SK-N-SH treated with all-trans-retinoic acid at 6 μM for 48 hours (cell line): ENCODE measurements at regions not wholly inside any gene's neighbourhood (a gene's known extent, or its start where the extent isn't known, plus 50 kb on each side); places are given as distances from the start of the nearest gene placed in this dataset.

Source experiments
- ATAC-seq: fragments of 200-7000 bp; cut with Tn5 transposase; 3 replicates; pipeline ENCODE4 v1.9.1; 2020; ENCODE audit warnings: mild to moderate bottlenecking, moderate library complexity
- ARNTL ChIP-seq: fragments of 450-650 bp; formaldehyde crosslinking; IDR thresholded peaks from 2 replicates; pipeline ENCODE4 v1.5.0; 2020; ENCODE audit warnings: low read depth, mild to moderate bottlenecking, moderate library complexity, borderline replicate concordance
- BACH2 ChIP-seq: fragments of 250-450 bp; sonication (Bioruptor Pico); IDR thresholded peaks from 2 replicates; pipeline ENCODE4 v1.9.0; 2021; ENCODE audit warnings: mild to moderate bottlenecking, borderline replicate concordance
- CSDC2 ChIP-seq: fragments of 250-450 bp; sonication (Bioruptor Pico); IDR thresholded peaks from 2 replicates; pipeline ENCODE4 v1.5.0; 2020; ENCODE audit warnings: mild to moderate bottlenecking, moderate library complexity
- CSRNP3 ChIP-seq: fragments of 250-450 bp; sonication (Bioruptor Pico); IDR thresholded peaks from 2 replicates; pipeline ENCODE4 v1.5.1; 2021; ENCODE audit warnings: mild to moderate bottlenecking, moderate library complexity
- ESRRG ChIP-seq: fragments of 250-450 bp; sonication (Bioruptor Pico); IDR thresholded peaks from 2 replicates; pipeline ENCODE4 v1.6.1; 2021; ENCODE audit warnings: mild to moderate bottlenecking
- GLIS3 ChIP-seq: fragments of 250-450 bp; sonication (Bioruptor Pico); IDR thresholded peaks from 2 replicates; pipeline ENCODE4 v1.5.0; 2020; ENCODE audit warnings: mild to moderate bottlenecking, moderate library complexity
- OSR1 ChIP-seq: fragments of 250-450 bp; sonication (Bioruptor Pico); IDR thresholded peaks from 2 replicates; pipeline ENCODE4 v1.8.0; 2022; ENCODE audit warnings: moderate library complexity, mild to moderate bottlenecking, inconsistent platforms
- PPARA ChIP-seq: fragments of 250-450 bp; sonication (Bioruptor Pico); IDR thresholded peaks from 2 replicates; pipeline ENCODE4 v1.5.0; 2020; ENCODE audit warnings: mild to moderate bottlenecking, borderline replicate concordance
- SNAI2 ChIP-seq: fragments of 250-450 bp; sonication (Bioruptor Pico); IDR thresholded peaks from 2 replicates; pipeline ENCODE4 v1.5.0; 2020; ENCODE audit warnings: mild to moderate bottlenecking, moderate library complexity
- TCF4 ChIP-seq: fragments of 250-450 bp; sonication (Bioruptor Pico); IDR thresholded peaks from 2 replicates; pipeline ENCODE4 v1.8.0; 2021; ENCODE audit warnings: mild to moderate bottlenecking, moderate library complexity, borderline replicate concordance
- TOX ChIP-seq: fragments of 250-450 bp; sonication (Bioruptor Pico); IDR thresholded peaks from 2 replicates; pipeline ENCODE4 v1.8.0; 2021; ENCODE audit warnings: mild to moderate bottlenecking, moderate library complexity, borderline replicate concordance
- TSHZ2 ChIP-seq: fragments of 250-450 bp; sonication (Bioruptor Pico); IDR thresholded peaks from 2 replicates; pipeline ENCODE4 v1.5.0; 2020; ENCODE audit warnings: mild to moderate bottlenecking, moderate library complexity
- ZC3H10 ChIP-seq: fragments of 250-450 bp; sonication (Bioruptor Pico); IDR thresholded peaks from 2 replicates; pipeline ENCODE4 v1.5.1; 2021; ENCODE audit warnings: mild to moderate bottlenecking, moderate library complexity
- ZFP3 ChIP-seq: fragments of 250-450 bp; sonication (Bioruptor Pico); IDR thresholded peaks from 2 replicates; pipeline ENCODE4 v1.5.0; 2020; ENCODE audit warnings: mild to moderate bottlenecking, moderate library complexity
- ZNF565 ChIP-seq: fragments of 450-650 bp; formaldehyde crosslinking; conservative IDR thresholded peaks from 2 replicates; pipeline ENCODE4 v1.5.0; 2020; ENCODE audit warnings: low read depth, mild to moderate bottlenecking, moderate library complexity
- ZNF70 ChIP-seq: fragments of 450-650 bp; formaldehyde crosslinking; IDR thresholded peaks from 2 replicates; pipeline ENCODE4 v1.5.0; 2020; ENCODE audit warnings: mild to moderate bottlenecking, moderate library complexity
- ZNF8 ChIP-seq: fragments of 450-650 bp; formaldehyde crosslinking; IDR thresholded peaks from 2 replicates; pipeline ENCODE4 v1.5.0; 2020; ENCODE audit warnings: mild to moderate bottlenecking, moderate library complexity
- TF ChIP-seq, protein P1 (sequence below): fragments of 250-450 bp; sonication (Bioruptor Pico); IDR thresholded peaks from 2 replicates; pipeline ENCODE4 v1.8.0; 2020; ENCODE audit warnings: mild to moderate bottlenecking, moderate library complexity, borderline replicate concordance
- TF ChIP-seq, protein P2 (sequence below): fragments of 250-450 bp; sonication (Bioruptor Pico); IDR thresholded peaks from 2 replicates; pipeline ENCODE4 v1.8.0; 2021; ENCODE audit warnings: low read depth, mild to moderate bottlenecking, moderate library complexity, borderline replicate concordance
- TF ChIP-seq, protein P3 (sequence below): fragments of 250-450 bp; sonication (Bioruptor Pico); IDR thresholded peaks from 2 replicates; pipeline ENCODE4 v1.5.1; 2020; ENCODE audit warnings: low read depth, mild to moderate bottlenecking, moderate library complexity

DNA sequence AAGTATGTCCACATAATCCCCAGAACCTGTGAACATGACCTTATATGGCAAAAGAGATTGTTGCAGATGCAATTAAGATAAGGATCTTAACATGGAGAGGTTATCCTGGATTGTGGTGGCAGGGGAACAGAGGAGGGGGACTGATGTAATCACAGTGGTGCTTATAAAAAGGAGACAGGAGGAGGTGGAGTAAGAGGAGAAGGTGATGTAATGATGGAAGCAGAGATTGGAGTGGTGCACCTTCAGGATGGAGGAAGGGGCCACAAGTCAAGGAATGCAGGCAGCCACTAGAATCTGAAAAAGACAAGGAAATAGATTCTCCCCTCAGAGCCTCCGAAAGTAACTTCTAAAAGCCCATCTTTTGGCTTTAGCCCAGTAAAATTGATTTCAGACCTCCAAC lies 388.4 kb downstream of the BCOR start (continued):
- TF ChIP-seq TCF4, result no peak
- no peak for TF ChIP-seq TOX (CRISPR knock-in tag)
- no peak for TF ChIP-seq ESRRG

DNA sequence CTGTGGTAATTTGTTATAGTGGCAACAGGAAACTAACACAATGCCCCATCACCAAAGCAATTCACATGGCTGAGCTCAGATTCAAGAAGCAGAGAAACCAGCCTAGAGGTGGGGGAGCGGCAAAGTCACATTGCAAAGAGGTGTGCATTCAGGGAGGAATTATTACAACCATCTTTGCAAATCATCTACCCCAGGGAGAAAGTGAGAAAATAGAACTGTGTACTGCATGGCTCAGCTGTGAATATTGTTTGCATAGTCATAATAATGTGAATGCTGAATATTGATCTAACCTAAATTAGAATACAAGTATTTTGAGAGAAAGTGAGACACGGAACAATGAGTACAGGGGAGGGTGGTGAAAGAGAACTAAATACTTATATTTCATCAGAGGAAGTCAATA lies 387.9 kb downstream of the BCOR start:
- TF ChIP-seq ARNTL (CRISPR knock-in tag) (no peak), PPARA (CRISPR knock-in tag) (no peak), SNAI2 (CRISPR knock-in tag) (no peak), ZC3H10 (CRISPR knock-in tag) (no peak), CSRNP3 (CRISPR knock-in tag) (no peak), OSR1 (CRISPR knock-in tag) (no peak), TCF4 (no peak), BACH2 (CRISPR knock-in tag) (no peak), CSDC2 (CRISPR knock-in tag) (no peak), ZFP3 (CRISPR knock-in tag) (no peak), ZNF8 (CRISPR knock-in tag) (no peak), ESRRG (no peak), TSHZ2 (no peak)
- TF ChIP-seq, protein P1, sequence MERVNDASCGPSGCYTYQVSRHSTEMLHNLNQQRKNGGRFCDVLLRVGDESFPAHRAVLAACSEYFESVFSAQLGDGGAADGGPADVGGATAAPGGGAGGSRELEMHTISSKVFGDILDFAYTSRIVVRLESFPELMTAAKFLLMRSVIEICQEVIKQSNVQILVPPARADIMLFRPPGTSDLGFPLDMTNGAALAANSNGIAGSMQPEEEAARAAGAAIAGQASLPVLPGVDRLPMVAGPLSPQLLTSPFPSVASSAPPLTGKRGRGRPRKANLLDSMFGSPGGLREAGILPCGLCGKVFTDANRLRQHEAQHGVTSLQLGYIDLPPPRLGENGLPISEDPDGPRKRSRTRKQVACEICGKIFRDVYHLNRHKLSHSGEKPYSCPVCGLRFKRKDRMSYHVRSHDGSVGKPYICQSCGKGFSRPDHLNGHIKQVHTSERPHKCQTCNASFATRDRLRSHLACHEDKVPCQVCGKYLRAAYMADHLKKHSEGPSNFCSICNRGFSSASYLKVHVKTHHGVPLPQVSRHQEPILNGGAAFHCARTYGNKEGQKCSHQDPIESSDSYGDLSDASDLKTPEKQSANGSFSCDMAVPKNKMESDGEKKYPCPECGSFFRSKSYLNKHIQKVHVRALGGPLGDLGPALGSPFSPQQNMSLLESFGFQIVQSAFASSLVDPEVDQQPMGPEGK (CRISPR knock-in tag), result no peak
- TF ChIP-seq, protein P2, sequence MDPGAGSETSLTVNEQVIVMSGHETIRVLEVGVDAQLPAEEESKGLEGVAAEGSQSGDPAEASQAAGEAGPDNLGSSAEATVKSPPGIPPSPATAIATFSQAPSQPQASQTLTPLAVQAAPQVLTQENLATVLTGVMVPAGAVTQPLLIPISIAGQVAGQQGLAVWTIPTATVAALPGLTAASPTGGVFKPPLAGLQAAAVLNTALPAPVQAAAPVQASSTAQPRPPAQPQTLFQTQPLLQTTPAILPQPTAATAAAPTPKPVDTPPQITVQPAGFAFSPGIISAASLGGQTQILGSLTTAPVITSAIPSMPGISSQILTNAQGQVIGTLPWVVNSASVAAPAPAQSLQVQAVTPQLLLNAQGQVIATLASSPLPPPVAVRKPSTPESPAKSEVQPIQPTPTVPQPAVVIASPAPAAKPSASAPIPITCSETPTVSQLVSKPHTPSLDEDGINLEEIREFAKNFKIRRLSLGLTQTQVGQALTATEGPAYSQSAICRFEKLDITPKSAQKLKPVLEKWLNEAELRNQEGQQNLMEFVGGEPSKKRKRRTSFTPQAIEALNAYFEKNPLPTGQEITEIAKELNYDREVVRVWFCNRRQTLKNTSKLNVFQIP (CRISPR knock-in tag), result no peak
- TF ChIP-seq, protein P3, sequence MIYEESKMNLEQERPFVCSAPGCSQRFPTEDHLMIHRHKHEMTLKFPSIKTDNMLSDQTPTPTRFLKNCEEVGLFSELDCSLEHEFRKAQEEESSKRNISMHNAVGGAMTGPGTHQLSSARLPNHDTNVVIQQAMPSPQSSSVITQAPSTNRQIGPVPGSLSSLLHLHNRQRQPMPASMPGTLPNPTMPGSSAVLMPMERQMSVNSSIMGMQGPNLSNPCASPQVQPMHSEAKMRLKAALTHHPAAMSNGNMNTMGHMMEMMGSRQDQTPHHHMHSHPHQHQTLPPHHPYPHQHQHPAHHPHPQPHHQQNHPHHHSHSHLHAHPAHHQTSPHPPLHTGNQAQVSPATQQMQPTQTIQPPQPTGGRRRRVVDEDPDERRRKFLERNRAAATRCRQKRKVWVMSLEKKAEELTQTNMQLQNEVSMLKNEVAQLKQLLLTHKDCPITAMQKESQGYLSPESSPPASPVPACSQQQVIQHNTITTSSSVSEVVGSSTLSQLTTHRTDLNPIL (CRISPR knock-in tag), result no peak
- TF ChIP-seq, all 23 proteins: peak for 0
- ATAC-seq, result no peak

- no peak for ATAC-seq
- TF ChIP-seq ZNF565 (CRISPR knock-in tag) (no peak), TCF4 (no peak), TOX (CRISPR knock-in tag) (no peak), ZC3H10 (CRISPR knock-in tag) (no peak), ESRRG (no peak), SNAI2 (CRISPR knock-in tag) (no peak), OSR1 (CRISPR knock-in tag) (no peak), PPARA (CRISPR knock-in tag) (no peak), TSHZ2 (no peak), GLIS3 (CRISPR knock-in tag) (no peak), ARNTL (CRISPR knock-in tag) (no peak), ZNF70 (CRISPR knock-in tag) (no peak), CSRNP3 (CRISPR knock-in tag) (no peak), ZNF8 (CRISPR knock-in tag) (no peak)
- TF ChIP-seq, protein P1 (CRISPR knock-in tag), result no peak
- TF ChIP-seq, all 23 proteins: peak for 0
Observed at GRCh38 chrX:39710776-39711175, 387.0 kb downstream of the BCOR start.
